Germinal center (tissue), 1 donor: ENCODE measurements at regions not wholly inside any gene's neighbourhood (a gene's known extent, or its start where the extent isn't known, plus 50 kb on each side); places are given as distances from the start of the nearest gene placed in this dataset.

Source experiments
- DNase-seq: peaks from one replicate; pipeline ENCODE4 v3.0.0; 2012; ENCODE audit warnings: mixed read lengths, low spot score

DNA sequence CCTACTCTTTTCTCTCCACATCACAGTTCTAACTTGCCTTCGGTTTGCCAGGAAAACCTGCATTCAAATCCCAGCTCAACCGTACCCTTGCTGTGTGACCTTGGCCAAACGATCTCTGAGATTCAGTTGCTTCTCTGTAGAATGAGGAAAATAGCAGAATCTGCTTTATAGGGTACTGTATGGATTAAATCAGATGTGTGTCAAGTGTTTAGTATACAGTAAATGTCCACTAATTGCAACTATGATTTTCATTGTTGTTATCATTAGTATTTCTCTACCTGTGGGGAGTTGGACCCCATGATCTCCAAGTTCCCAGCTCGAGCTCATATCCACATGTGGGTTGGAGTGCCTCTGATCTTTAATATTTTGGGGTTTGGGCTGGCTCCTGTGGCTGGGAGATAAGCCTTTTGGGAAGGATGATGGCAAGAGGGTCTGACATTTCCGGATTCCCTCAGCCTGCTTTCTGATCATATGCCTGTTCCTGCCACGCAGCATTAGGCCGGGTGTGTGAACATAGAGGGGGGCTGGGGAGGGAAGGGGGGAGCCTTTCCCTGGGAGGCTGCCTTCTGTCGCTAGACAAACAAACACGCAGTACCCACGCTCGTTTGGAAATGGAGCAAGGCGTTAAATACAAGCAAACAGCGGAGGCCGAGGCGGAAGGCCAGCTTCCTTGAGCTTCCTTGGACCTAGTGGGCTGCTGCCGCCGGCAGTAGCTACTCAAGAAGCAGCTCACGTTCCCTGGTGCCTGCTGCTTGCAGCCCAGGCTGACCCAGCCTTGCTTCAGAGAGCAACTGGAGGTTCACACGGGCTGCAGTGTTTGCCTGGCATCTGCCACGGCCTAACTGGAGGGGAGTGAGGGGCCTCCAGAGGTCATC is 213.5 kb upstream of the LHX5 start:
- no peak for DNase-seq

DNA sequence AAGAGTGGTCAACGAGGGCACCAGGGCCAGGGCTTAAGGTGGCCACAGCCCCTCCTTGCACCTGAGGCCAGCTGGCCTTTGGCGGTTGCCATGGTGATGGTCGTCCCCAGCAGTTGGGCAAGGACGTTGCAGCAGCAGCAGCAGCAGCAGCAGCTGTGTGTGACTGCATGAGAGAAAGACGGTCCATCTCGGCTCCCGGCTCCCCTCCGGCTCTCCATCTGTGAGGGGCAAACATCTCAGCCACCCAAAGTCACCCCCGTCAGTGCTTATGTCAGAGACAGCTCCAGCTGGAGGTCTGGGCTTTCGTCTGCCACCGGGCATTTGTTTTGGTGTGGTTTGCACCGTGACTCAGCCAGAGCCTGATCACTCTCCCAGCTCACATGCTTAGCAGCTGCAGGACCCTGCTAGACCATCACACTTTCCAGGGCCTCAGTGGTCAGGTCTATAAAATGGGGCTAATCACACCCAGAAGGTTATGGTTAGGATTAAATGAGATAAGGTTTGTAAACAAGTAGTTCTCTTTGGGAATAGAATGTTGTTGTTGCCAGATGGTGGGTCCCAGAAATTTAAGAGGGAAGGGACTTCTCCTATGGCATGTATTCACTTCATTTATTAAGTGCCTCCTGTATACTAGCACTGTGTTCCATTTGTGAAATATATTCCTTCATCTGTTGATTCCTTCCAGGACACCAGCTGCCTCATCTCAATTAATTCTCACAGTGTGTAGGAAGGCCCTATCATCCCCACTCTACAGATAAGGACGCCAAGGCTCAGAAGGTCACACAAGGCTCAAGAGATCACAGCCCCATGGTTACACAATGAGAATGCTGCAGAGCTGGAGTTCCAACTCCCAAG is 212.6 kb upstream of the LHX5 start:
- no peak for DNase-seq

DNA sequence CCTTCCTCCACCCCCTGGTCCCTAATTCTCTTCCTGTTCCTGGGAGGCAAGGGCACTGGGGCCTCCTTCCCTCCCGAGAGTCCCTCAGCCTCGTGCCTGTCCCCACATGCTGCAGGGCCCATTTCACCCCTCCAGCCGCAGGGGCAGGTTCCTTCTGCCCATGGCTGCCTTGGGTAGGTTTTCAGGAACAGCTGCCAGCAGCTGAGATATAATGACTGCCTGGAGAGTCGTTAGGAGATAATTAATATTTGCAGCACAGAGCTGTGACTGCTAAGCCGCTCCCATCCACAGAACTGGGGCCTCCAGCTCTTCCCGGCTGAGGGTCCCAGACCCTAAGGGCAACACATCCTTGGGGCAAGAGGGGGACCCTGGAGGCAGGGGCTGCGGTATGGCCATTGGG is 211.9 kb upstream of the LHX5 start:
- DNase-seq, result no peak

DNA sequence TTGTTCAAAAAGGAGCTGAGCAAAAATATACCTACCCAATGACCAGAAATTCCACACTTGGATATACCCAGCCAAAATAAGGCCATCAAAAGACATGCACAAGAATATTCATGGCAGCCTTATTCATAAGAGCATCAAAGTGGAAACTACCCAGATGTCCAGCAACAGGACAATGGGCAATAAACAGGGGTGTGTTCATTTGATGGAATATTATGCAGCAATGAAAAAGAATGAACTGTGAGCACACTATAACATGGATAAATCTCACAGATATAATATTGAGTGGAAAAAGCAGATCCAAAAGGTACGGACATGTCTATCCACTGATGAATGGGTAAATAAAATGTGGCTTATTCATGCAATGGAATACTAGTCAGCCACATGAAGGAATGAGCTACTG is 209.2 kb upstream of the LHX5 start:
- DNase-seq, result no peak

DNA sequence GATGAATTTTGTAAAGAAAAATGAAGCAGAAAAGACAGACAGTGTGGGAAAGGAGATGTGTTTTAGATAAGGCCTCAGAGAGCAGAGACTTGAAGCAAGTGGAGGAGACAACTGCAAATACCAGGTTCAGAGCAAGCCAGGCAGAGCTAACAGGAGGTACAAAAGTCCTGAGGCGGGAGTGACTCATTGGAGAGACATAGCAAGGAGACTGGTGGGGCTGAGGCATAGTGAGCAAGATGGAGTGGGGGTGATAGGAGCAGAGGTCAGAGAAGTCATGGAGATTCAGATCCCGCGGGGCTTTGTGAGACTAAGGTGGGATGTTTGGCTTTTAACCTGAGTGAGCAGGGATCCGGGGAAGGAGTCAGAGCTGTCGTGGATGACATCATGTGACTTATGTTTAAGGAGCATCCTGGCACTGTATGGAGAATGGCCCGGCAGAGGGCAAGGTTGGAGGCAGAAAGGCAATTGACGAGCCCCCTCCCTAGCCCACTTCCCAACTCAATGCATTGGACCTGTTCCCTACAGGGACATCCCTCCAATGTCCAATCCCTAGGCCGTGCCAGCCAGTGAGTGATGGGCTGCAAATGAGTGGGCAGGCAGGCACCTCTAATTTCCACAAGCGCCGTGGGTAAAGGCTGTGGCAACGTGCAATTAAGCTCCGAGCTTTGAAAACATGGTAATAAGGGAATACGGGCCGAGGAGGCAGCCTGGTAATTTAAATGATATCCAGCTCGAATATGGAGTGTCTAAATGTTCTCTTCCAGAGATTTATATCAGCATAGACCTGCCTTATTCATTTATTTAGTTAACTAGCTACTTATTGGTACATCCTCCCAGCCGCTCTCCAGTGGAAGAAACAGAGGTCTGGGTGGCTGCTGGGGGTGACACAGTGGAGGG is 206.8 kb upstream of the LHX5 start:
- DNase-seq, result no peak

DNA sequence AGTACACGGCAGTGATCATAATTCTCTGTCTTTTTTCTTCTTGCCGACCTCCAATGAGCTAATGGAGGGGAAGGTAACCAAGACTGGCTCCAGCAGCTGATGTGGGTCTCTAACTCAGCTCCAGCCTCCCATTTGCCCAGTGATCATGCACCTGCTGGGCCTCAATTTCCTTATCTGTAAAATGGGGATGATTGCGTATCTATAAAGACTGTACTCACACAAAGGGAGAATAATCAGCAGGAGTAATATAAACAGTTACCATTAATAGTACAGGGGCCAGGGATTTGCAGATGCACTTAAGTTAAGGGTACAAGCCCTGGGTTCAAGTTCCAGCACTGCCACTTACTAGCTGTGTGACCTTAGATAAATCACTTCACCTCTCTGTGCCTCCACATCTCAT is 204.9 kb upstream of the LHX5 start:
- no peak for DNase-seq

DNA sequence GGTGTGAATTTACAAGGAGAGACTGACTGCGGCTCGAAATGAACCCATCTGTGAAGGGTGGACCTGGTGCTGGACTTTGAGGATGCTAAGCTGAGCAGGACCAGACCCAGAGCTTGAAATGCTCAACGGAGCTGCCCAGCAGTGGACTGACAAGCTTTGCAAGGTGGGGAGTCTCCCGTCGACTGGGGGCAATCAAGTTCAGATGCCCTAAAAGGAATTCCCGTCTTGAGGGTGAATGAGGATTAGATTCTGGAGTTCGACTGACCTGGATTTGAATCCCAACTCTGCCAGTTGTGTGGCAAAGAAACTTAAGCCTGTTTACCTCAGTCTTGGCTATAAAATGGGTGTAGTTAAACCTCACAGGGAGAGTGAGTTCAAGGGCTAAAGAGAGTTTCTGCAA is 204.4 kb upstream of the LHX5 start:
- DNase-seq, result no peak

DNA sequence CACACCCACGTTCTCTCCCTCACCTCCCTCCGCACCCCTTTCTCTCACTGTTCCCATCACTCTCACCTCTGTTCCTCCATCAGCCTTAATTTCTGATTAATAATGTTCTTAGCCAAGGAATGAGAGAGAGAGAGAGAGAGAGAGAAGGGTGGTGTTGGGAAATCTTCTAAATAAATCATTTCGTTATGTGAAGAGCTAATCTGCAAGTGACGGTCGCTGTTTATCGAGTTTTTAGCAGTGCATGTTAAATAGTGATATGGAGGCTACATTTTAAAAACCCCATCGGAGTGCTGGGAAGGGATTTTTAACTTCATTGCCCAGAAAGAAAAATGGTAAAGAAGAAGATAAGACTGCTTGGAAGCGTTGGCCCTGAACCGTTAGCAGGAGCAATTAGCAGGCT is 203.3 kb upstream of the LHX5 start:
- DNase-seq, result no peak

DNA sequence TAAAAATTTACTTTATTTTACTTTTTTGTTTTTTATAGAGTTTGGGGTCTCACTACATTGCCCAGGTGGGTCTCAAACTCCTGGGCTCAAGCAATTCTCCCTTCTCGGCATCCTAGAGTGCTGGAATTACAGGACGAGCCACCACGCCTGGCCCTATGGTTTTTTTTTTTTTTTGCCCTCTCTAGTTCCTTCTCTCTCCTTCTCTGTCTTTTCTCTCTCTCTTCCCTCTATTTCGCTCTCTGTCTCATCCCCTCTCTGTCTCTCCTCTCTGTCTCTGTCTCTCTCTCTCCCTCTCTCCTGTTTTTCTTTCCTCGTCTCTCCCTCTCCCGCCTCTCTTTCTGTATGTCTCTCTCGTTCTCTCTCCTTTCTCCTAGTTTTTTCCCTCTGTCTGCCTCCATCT is 202.6 kb upstream of the LHX5 start:
- DNase-seq, result no peak

DNA sequence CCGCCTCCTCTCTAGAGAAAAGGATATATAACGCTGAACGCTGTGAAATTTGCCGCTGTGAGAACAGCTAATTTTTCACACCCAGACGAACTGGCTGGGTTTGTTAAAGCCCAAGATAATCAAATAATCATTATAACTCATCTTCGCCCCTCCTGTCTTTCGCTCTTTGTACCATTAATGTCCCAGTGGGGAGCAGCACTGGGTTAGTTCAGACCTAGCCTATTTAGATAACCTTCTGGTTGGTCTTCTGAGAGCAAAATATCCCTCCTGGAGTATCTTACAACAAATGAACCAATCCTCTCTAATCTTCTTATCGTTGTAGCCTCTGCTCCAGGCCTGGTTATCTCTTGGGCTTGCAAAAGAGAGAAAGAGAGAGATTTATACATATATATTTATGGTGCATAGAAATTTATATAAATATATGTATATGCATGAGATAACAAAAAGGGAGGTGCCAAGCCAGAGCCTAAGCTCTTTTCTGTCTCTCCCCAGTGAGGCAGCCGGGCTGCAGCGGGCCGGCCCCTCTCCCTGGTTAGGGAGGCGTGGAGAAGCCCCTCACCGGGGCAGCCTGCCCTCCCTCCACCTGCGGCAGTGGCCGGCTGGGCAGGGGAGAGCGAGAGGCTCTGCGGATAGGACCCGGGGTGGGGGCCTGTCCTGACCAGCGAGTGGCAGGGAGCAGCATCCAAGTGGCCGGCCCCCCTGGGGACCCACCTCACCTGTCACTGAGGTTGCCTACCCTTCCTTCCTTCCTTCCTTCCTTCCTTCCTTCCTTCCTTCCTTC is 202.0 kb upstream of the LHX5 start:
- no peak for DNase-seq

DNA sequence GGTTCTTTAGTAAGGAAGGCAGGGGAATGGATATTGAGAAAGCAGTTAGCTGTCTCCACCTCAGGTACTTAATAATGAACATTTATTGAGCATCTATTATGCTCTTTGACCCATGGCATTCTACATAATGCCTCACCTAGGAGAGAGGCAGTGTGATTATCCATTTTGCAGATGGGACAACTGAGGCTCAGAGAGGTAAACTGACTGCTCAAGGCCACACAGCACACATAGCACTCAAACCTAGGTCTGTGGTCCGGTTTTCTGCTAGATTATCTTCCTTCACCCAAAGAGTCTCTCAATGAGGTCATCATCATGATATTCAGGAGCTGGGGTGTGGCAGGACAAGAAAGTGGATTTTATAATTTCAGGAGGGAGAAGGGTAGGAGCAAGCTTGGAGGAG is 199.1 kb upstream of the LHX5 start:
- no peak for DNase-seq

DNA sequence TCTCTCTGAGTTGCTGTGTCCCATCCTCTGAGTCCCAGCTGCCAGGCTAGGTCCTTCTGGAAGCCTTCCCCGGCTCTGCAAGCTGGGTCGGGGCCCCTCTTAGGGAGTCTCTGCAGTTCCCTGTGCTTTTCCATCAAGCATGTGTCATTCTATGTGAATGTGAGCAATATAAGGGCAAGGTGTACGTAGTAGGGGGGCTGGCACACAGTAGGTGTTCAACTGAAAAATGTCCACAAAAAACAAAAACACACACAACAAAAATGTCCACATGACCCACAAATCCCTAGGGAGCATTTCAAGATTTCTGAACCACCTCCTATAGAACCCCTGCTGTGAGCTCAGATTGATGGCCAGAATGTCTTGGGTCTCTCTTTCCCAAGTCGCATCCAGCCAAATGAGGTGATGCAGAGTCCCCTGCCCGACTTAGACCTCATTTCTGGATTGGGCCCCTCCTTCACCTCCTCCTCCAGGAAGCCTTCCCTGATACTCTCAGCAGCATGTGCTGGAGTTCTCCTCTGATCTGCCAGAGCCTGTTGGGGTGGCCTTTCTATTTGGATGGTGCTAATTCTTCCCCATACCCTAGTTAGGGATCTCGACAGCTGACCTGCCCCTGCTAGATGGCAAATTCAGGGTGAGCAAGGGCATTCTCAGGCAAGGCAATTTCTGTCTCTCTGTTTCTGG is 196.1 kb upstream of the LHX5 start:
- DNase-seq, result no peak

DNA sequence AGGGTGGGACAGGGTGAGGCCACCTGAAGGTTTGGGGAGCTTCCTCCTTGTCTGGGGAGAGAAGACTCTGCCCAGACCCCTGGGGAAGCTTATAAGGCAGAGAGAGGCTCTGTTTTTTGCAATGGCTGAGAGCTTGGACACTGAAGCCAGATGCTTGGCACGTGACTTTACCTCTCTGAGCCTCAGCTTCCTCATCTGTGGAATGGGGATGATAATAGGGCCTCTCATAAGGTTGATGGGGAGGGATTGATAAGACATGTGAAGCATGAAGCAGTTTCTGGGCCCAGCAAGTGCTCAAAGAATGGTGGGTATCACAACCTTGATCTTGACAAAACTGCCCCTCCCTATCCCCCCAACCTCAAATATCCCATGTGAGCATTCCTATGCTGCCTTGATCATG is 195.4 kb upstream of the LHX5 start:
- DNase-seq, result no peak

DNA sequence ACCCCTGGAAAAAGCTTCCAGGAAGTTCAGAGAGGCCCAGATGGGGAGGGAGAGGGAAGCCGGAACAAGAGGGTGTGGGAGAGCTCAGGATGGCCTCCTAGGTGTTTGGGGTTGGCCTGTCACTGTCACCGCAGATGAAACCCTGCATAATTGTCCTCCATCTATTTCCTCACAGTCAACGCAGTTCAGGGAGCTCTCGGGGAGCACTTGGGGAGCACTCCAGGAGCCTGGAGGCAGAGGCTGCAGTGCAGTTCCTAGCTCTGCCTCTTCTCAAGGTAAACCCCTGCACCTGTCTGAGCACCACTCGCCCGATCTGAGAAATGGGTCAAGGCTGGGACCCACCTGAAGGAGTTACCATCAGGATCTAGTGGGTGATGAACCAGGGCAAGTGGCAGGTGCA is 194.6 kb upstream of the LHX5 start:
- no peak for DNase-seq

DNA sequence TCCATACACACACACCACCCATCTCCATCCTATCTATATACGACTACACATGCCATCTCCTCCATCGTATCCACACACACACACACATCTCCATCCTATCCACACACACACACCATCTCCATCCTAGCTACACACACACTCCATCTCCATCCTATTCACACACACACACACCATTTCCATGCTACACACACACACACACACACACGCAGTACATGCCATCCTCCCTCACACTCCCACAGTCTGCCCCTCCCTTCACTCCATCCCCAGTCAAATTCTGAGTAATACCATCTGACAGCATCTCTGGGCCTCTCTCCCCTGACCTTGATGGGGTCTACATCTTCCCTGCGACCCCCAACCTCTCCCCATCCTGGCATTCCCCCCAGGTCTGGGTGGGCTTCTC is 193.8 kb upstream of the LHX5 start:
- DNase-seq, result no peak

DNA sequence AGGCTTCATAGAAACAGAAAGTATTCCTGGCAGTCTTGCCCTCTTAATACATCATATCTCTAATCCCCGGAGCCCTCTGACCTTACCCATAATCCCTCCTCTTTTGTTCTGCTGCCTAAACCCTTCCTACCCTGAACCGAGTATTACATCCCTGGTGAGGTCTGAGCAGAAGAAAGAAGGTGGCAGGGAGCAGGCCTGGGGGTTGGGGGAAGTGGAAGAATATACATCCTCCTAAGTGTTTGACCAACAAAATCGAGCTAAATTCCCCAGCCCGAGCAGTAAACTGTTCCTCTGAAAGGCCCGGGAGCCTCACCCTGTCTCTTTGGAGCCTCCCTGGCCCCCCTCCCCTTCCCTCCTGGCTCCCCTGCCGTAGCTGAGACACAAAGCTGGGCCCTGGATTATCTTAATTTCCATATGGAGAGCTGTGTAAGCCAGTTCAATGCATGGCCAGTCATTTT is 192.6 kb upstream of the LHX5 start:
- DNase-seq, result no peak

DNA sequence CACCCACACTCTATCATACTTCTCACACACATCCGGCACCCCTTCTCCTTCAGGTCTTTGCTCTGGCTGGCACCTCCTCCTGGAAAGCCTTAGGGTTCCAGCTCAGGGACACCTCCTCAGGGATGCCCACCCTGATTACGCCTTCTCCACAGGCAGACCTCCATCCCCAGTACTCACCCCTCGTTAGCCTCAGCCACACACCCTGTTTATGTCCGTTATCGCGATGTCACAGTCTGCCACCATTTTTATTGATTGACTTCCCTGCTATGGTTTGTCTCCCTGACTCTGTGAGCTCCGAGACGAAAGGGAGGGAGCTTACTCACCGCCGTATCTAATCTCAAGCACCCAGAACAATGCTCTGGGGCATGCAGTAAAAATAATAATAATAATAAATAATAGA is 191.7 kb upstream of the LHX5 start:
- no peak for DNase-seq

DNA sequence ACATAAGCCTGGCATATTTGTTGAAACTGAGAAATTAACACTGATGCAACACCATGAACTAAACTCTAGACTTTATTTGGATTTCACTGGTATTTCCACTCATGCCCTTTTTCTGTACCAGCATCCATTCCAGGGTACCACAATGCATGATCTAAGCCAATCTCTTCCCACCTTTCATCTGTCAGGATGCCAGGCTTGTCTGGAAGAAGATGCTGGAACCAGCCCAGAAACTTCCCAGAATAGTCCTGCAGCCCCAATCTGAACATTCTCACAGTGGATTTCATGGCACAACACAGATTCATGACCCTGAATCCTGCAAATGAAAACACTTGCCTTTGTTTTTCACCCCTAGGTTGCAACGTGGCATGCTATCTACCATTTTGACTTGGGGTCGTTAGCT is 189.3 kb upstream of the LHX5 start:
- no peak for DNase-seq

DNA sequence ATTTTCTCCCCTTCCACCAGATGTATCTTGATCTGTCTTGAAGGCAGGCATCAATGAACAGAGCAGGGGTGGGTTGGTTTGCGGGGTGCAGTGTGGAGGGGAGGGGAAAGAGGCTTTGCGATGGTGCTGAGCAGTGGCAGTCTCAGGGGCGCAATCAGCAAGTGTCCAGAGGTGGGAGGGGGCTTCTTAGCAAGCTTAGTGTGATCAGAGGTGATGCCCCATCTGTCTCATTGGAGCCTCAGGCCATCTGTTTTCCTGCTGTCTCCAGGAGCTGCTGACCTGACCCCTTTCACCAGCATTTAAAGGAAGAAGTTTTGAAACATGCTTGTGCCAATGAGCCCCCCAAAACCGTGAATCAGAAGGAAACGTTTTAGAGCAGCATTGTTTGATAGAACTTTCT is 187.7 kb upstream of the LHX5 start:
- DNase-seq, result no peak

DNA sequence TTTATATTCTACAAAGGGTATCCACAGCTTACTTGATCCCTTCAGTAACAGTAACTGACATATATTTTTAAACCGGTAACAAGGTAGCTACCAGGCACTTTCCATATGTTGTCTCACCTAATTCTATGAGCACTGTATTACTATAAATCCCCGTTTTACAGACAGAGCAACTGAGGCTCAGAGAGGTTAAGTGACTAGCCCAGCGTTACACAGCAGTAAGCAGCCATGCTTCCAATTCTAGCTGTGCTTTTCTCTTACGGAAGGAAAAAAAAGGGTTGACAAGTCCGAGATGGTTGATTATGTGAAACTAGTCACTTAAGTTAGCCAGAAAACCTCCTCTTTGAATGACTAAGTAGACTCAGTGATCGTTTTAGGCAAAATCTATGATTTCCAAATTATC is 187.3 kb upstream of the LHX5 start:
- no peak for DNase-seq
